Nephron progenitor cell (in vitro differentiated cells): ENCODE measurements at regions not wholly inside any gene's neighbourhood (a gene's known extent, or its start where the extent isn't known, plus 50 kb on each side); places are given as distances from the start of the nearest gene placed in this dataset.
"Not testable (repeated sequence)": the region's sequence is repeated elsewhere in the genome, so short reads cannot be mapped to it uniquely, and the experiment has no call there.

Source experiments
- DNase-seq: peaks from one replicate; pipeline ENCODE4 v3.0.0; 2021
- H3K27ac Mint-ChIP-seq: 2 replicates; pipeline ENCODE4 v1.8.0; 2021; ENCODE audit warnings: mild to moderate bottlenecking, moderate library complexity, mixed read lengths
- H3K27me3 Mint-ChIP-seq: 2 replicates; pipeline ENCODE4 v1.8.0; 2021; ENCODE audit warnings: mild to moderate bottlenecking, low read depth, mixed read lengths; ENCODE audit not compliant: poor library complexity
- H3K36me3 Mint-ChIP-seq: 2 replicates; pipeline ENCODE4 v1.8.0; 2021; ENCODE audit warnings: low read depth, mixed read lengths
- H3K4me1 Mint-ChIP-seq: 2 replicates; pipeline ENCODE4 v1.8.0; 2021; ENCODE audit warnings: mixed read lengths
- H3K4me3 Mint-ChIP-seq: 2 replicates; pipeline ENCODE4 v1.8.0; 2021; ENCODE audit warnings: mild to moderate bottlenecking, moderate library complexity, mixed read lengths
- H3K9me3 Mint-ChIP-seq: 2 replicates; pipeline ENCODE4 v1.8.0; 2021; ENCODE audit warnings: mild to moderate bottlenecking, moderate library complexity, mixed read lengths
- CTCF ChIP-seq: fragments of 200-600 bp; sonication (generic); IDR thresholded peaks from 2 replicates; pipeline ENCODE4 v1.5.0; 2021; ENCODE audit warnings: antibody characterized with exemption

GRCh38 chrX:42832764-42833549 is 55.0 kb upstream of the PPP1R2C start:
- peaks cover 5% of the 10 kb centered on the region for H3K36me3 Mint-ChIP-seq
- no peak overlapping the region for H3K27ac Mint-ChIP-seq
- no peak for TF ChIP-seq CTCF
- peaks cover 15% of the 10 kb centered on the region for H3K9me3 Mint-ChIP-seq
- no peak for DNase-seq
- H3K27me3 Mint-ChIP-seq: no peaks in the 10 kb centered on the region
- H3K4me1 Mint-ChIP-seq: peaks cover 5% of the 10 kb centered on the region
- H3K4me3 Mint-ChIP-seq: no peak overlapping the region

GRCh38 chrX:42833550-42833940 is 55.6 kb upstream of the PPP1R2C start:
- not testable (repeated sequence) for H3K4me3 Mint-ChIP-seq, H3K36me3 Mint-ChIP-seq, H3K27me3 Mint-ChIP-seq, DNase-seq, H3K27ac Mint-ChIP-seq, H3K4me1 Mint-ChIP-seq
- H3K9me3 Mint-ChIP-seq: peaks cover 12% of the 10 kb centered on the region

- no peak for DNase-seq
- no peak overlapping the region for H3K27ac Mint-ChIP-seq
- no peak overlapping the region for H3K4me3 Mint-ChIP-seq
- H3K9me3 Mint-ChIP-seq: peaks cover 11% of the 10 kb centered on the region
- H3K4me1 Mint-ChIP-seq: peaks cover 5% of the 10 kb centered on the region
- H3K27me3 Mint-ChIP-seq: no peaks in the 10 kb centered on the region
- no peak for TF ChIP-seq CTCF
- H3K36me3 Mint-ChIP-seq: no peaks in the 10 kb centered on the region
These were observed 59.3 kb upstream of the PPP1R2C start for GRCh38 chrX:42837101-42837726.

GRCh38 chrX:42837747-42838146 is 59.8 kb upstream of the PPP1R2C start:
- TF ChIP-seq CTCF: no peak
- H3K4me3 Mint-ChIP-seq: no peak overlapping the region

GRCh38 chrX:42839632-42840031 is 61.7 kb upstream of the PPP1R2C start:
- Mint-ChIP-seq H3K4me3 (no peak overlapping the region), H3K9me3 (peaks cover 11% of the 10 kb centered on the region), H3K4me1 (no peaks in the 10 kb centered on the region), H3K27ac (no peak overlapping the region), H3K36me3 (no peaks in the 10 kb centered on the region), H3K27me3 (peaks cover 4% of the 10 kb centered on the region)
- no peak for DNase-seq
- no peak for TF ChIP-seq CTCF

More at GRCh38 chrX:42837747-42838146, 59.8 kb upstream of the PPP1R2C start:
- Mint-ChIP-seq H3K4me1 (peaks cover 5% of the 10 kb centered on the region), H3K27me3 (no peaks in the 10 kb centered on the region), H3K9me3 (peaks cover 11% of the 10 kb centered on the region), H3K27ac (no peak overlapping the region), H3K36me3 (no peaks in the 10 kb centered on the region)
- no peak for DNase-seq

- no peak for DNase-seq
- peaks cover 7% of the 10 kb centered on the region for H3K27me3 Mint-ChIP-seq
- no peak for TF ChIP-seq CTCF
- peaks cover 36% of the 10 kb centered on the region for H3K9me3 Mint-ChIP-seq
- no peak overlapping the region for H3K4me3 Mint-ChIP-seq
- H3K27ac Mint-ChIP-seq: no peak overlapping the region
- H3K36me3 Mint-ChIP-seq: peaks cover 21% of the 10 kb centered on the region
- no peaks in the 10 kb centered on the region for H3K4me1 Mint-ChIP-seq
These were observed 68.8 kb upstream of the PPP1R2C start for GRCh38 chrX:42846741-42847140.
